Stomach (tissue), 8 donors: ENCODE measurements at regions not wholly inside any gene's neighbourhood (a gene's known extent, or its start where the extent isn't known, plus 50 kb on each side); places are given as distances from the start of the nearest gene placed in this dataset.

Experiments
- DNase-seq, 2 donors: peaks; one replicate each; pipeline versions ENCODE4 v3.0.0 to v3.0.0-alpha.2; 2013 to 2019
- H3K27ac ChIP-seq, 5 donors: fragments of 200-600 bp in 4 of 5; sonication (generic) in 4 of 5; one replicate each; pipeline ENCODE4 v1.5.1; 2013 to 2019; ENCODE audit warnings: mild to moderate bottlenecking in 1 of 5, moderate library complexity in 1 of 5
- H3K27me3 ChIP-seq, 3 donors: fragments of 200-600 bp; sonication (generic); one replicate each; pipeline ENCODE4 v1.5.1; 2017 to 2019; ENCODE audit warnings: mixed run types in 1 of 3
- H3K36me3 ChIP-seq, 4 donors: fragments of 200-600 bp; sonication (generic); 1 replicate in 3 of 4; 2 replicates in 1 of 4; pipeline ENCODE4 v1.5.1; 2016 to 2019
- H3K4me1 ChIP-seq, 4 donors: fragments of 200-600 bp; sonication (generic); one replicate each; pipeline ENCODE4 v1.5.1; 2016 to 2019
- H3K4me3 ChIP-seq, 4 donors: fragments of 200-600 bp; sonication (generic) in 3 of 4; one replicate each; pipeline ENCODE4 v1.5.1; 2016 to 2019; ENCODE audit warnings: mild to moderate bottlenecking in 1 of 4
- H3K9me3 ChIP-seq, 4 donors: fragments of 200-600 bp; sonication (generic); one replicate each; pipeline ENCODE4 v1.5.1; 2016 to 2019
- EP300 ChIP-seq: sonication (generic); formaldehyde crosslinking; IDR thresholded peaks from one replicate; pipeline ENCODE4 v1.6.1; 2017; ENCODE audit warnings: antibody characterized with exemption
- POLR2A ChIP-seq, 4 donors: fragments of 450-650 bp; IDR thresholded peaks; one replicate each; pipeline ENCODE4 v1.6.1; 2016; ENCODE audit warnings: antibody characterized with exemption in 4 of 4, control low read depth in 2 of 4, mild to moderate bottlenecking in 1 of 4, moderate library complexity in 1 of 4
- POLR2AphosphoS5 ChIP-seq, 3 donors: sonication (generic); formaldehyde crosslinking; IDR thresholded peaks; one replicate each; pipeline ENCODE4 v1.6.1; 2016; ENCODE audit warnings: antibody characterized with exemption in 3 of 3
- WGBS, 5 donors: extraction: QIAGEN DNeasy Blood & Tissue Kit in 3 of 5; methylation state at CpG; one replicate each; pipeline versions ENCODE4 v1.1.5 to v1.1.7; 2013 to 2018; 5-methylcytosine and 5-hydroxymethylcytosine counted together
- intact Hi-C: fragments of 100-400 bp; cut with DNase I; formaldehyde crosslinking; loops from one replicate; pipeline ENCODE4 v1.15.1; 2023; ENCODE audit warnings: low total_unique reads
- TF ChIP-seq, protein P1 (sequence below), 7 experiments: fragments of 450-650 bp in 4 of 7; fragments of 200-600 bp in 3 of 7; sonication (generic) in 3 of 7; IDR thresholded peaks; one replicate each; pipeline ENCODE4 v1.5.1; 2016 to 2019; ENCODE audit warnings: antibody characterized with exemption in 7 of 7, control low read depth in 2 of 7, mild to moderate bottlenecking in 1 of 7
- donor health status: healthy with polysubstance abuse.
- donor health status: Bipolar disorder and iron deficiency.
- donor health status: healthy.

DNA sequence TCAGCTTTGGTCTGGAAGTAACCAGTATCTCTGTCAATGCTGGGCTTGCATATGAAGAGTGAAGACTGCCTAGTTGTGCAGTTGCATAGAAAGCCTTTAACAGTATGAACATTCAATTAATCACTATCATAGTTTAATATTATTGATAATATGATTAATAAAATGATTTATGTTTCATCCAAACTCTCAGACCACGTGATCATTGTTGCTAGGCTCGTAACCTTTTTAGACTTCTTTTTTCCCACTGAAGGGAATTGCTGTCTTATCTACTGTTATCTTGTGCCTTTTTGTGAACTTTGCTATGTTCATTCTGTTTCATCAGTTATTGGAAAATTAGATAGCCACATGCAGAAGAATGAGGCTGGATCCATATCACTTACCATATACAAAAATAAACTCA is 536.4 kb upstream of the NOVA1 start:
- intact Hi-C loops: no loop called here
- H3K9me3 ChIP-seq: no peaks in the 10 kb centered on the region
- H3K27me3 ChIP-seq: no peaks in the 10 kb centered on the region

GRCh38 chr14:27145170-27145569 is 547.3 kb upstream of the NOVA1 start:
- Histone ChIP-seq H3K27me3 (no peaks in the 10 kb centered on the region), H3K9me3 (no peaks in the 10 kb centered on the region), H3K27ac (no peak overlapping the region), H3K4me3 (no peak overlapping the region), H3K36me3 (no peaks in the 10 kb centered on the region), H3K4me1 (no peaks in the 10 kb centered on the region)
- DNase-seq: no peak
- no peak for TF ChIP-seq EP300
- no peak for TF ChIP-seq POLR2A (IDR thresholded peaks at IDR 0.05)
- no peak for TF ChIP-seq POLR2AphosphoS5 (IDR thresholded peaks at IDR 0.05)
- TF ChIP-seq, protein P1, sequence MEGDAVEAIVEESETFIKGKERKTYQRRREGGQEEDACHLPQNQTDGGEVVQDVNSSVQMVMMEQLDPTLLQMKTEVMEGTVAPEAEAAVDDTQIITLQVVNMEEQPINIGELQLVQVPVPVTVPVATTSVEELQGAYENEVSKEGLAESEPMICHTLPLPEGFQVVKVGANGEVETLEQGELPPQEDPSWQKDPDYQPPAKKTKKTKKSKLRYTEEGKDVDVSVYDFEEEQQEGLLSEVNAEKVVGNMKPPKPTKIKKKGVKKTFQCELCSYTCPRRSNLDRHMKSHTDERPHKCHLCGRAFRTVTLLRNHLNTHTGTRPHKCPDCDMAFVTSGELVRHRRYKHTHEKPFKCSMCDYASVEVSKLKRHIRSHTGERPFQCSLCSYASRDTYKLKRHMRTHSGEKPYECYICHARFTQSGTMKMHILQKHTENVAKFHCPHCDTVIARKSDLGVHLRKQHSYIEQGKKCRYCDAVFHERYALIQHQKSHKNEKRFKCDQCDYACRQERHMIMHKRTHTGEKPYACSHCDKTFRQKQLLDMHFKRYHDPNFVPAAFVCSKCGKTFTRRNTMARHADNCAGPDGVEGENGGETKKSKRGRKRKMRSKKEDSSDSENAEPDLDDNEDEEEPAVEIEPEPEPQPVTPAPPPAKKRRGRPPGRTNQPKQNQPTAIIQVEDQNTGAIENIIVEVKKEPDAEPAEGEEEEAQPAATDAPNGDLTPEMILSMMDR (IDR thresholded peaks at IDR 0.05): no peak
- intact Hi-C loops: no loop called here
- WGBS, 5 donors: 65 to 95% (median 90%) methylated on average over 1 of the region's 1 CpG

More for the DNA sequence above, 536.4 kb upstream of the NOVA1 start:
- DNase-seq: no peak
- WGBS, 5 donors: 61 to 71% (median 65%) methylated on average over 2 of the region's 2 CpGs
- TF ChIP-seq, protein P1 (IDR thresholded peaks at IDR 0.05): no peak
- TF ChIP-seq POLR2AphosphoS5 (IDR thresholded peaks at IDR 0.05): no peak
- no peak for TF ChIP-seq EP300
- no peak for TF ChIP-seq POLR2A (IDR thresholded peaks at IDR 0.05)
- Histone ChIP-seq H3K36me3 (no peaks in the 10 kb centered on the region), H3K4me1 (no peaks in the 10 kb centered on the region), H3K27ac (no peak overlapping the region), H3K4me3 (no peak overlapping the region)

DNA sequence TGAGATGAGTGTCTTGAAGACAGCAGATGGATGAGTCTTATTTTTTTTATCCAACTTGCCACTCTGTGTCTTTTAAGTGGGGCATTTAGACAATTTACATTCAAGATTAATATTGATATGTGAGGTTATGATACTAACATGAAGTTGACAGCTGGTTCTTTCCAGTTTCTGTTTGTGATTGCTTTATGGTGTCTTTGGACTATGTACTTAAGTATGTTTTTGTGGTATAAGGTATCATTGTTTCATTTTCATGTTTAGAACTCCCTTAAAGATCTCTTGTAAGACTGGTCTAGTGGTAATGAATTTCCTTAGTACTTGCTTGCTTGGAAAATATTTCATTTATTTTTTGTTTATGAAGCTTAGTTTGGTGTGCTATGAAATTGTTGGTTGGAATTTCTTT is 550.3 kb upstream of the NOVA1 start:
- Histone ChIP-seq H3K27me3 (no peaks in the 10 kb centered on the region), H3K36me3 (no peaks in the 10 kb centered on the region), H3K27ac (no peak overlapping the region), H3K4me1 (no peaks in the 10 kb centered on the region), H3K9me3 (peaks cover 0 to 19% (median 12%) of the 10 kb centered on the region in 4 donors), H3K4me3 (no peak overlapping the region)
- TF ChIP-seq POLR2A (IDR thresholded peaks at IDR 0.05) (no peak), EP300 (no peak), POLR2AphosphoS5 (IDR thresholded peaks at IDR 0.05) (no peak)
- TF ChIP-seq, protein P1 (IDR thresholded peaks at IDR 0.05): no peak
- no peak for DNase-seq
- intact Hi-C loops: no loop called here

- no peak for DNase-seq
- H3K36me3 ChIP-seq: no peaks in the 10 kb centered on the region
- intact Hi-C loops: no loop called here
- H3K9me3 ChIP-seq: peaks cover 0 to 17% (median 4%) of the 10 kb centered on the region in 4 donors
- WGBS, 5 donors: 82 to 94% (median 90%) methylated on average over 8 of the region's 8 CpGs
- H3K4me3 ChIP-seq: no peak overlapping the region
- no peaks in the 10 kb centered on the region for H3K27me3 ChIP-seq
- no peak overlapping the region for H3K27ac ChIP-seq
- no peak for TF ChIP-seq POLR2AphosphoS5 (IDR thresholded peaks at IDR 0.05)
- TF ChIP-seq EP300: no peak
- TF ChIP-seq, protein P1 (IDR thresholded peaks at IDR 0.05): no peak
- no peak for TF ChIP-seq POLR2A (IDR thresholded peaks at IDR 0.05)
- H3K4me1 ChIP-seq: no peaks in the 10 kb centered on the region
Measured at GRCh38 chr14:27164139-27164538, 566.3 kb upstream of the NOVA1 start.
